ENCODE measurements at regions not wholly inside any gene's neighbourhood (a gene's known extent, or its start where the extent isn't known, plus 50 kb on each side); places are given as distances from the start of the nearest gene placed in this dataset.

- Histone ChIP-seq H3K27ac (no peak overlapping the region), H3K4me3 (no peak overlapping the region), H3K36me3 (no peaks in the 10 kb centered on the region), H3K27me3 (replicated peaks in 1 of 7) (no peaks in the 10 kb centered on the region), H3K9me3 (peaks cover 0 to 21% (median 15%) of the 10 kb centered on the region in 8 donors), H3K4me1 (no peaks in the 10 kb centered on the region)
- intact Hi-C loops (cut with DNase I; ENCODE audit: low total_unique reads), result no loop called here
- TF ChIP-seq POLR2AphosphoS5 (IDR thresholded peaks at IDR 0.05) (no peak), CTCF (IDR thresholded peaks at IDR 0.05 in 8 of 11, conservative IDR thresholded peaks at IDR 0.05 in 3 of 11) (no peak), POLR2A (IDR thresholded peaks at IDR 0.05) (no peak)
- WGBS, 5 donors, result 68 to 95% (median 79%) methylated on average over 2 of the region's 2 CpGs
- no peak for DNase-seq
These were observed 316.4 kb upstream of the ADGRL2 start for GRCh38 chr1:81484284-81484683.

- no peaks in the 10 kb centered on the region for H3K27me3 ChIP-seq (replicated peaks in 1 of 7)
- intact Hi-C loops (cut with DNase I; ENCODE audit: low total_unique reads), result no loop called here
- no peak for DNase-seq
- TF ChIP-seq POLR2AphosphoS5 (IDR thresholded peaks at IDR 0.05) (no peak), POLR2A (IDR thresholded peaks at IDR 0.05) (no peak), CTCF (IDR thresholded peaks at IDR 0.05 in 8 of 11, conservative IDR thresholded peaks at IDR 0.05 in 3 of 11) (no peak)
- no peaks in the 10 kb centered on the region for H3K4me1 ChIP-seq
- no peaks in the 10 kb centered on the region for H3K36me3 ChIP-seq
- WGBS, 5 donors, result 46 to 60% (median 54%) methylated on average over 6 to 7 of the region's 7 CpGs
- no peak overlapping the region for H3K27ac ChIP-seq
- H3K9me3 ChIP-seq, result no peaks in the 10 kb centered on the region
- no peak overlapping the region for H3K4me3 ChIP-seq
These were observed 322.5 kb upstream of the ADGRL2 start for GRCh38 chr1:81478219-81478618.

- H3K36me3 ChIP-seq, result no peaks in the 10 kb centered on the region
- H3K27me3 ChIP-seq (replicated peaks in 1 of 7), result no peaks in the 10 kb centered on the region
- H3K4me3 ChIP-seq, result no peak overlapping the region
- no peak for DNase-seq
- H3K27ac ChIP-seq, result no peak overlapping the region
- no peaks in the 10 kb centered on the region for H3K4me1 ChIP-seq
- 13 to 22% (median 19%) methylated on average over 5 of the region's 5 CpGs for WGBS, 5 donors
- no peaks in the 10 kb centered on the region for H3K9me3 ChIP-seq
- TF ChIP-seq POLR2A (IDR thresholded peaks at IDR 0.05) (no peak), CTCF (IDR thresholded peaks at IDR 0.05 in 8 of 11, conservative IDR thresholded peaks at IDR 0.05 in 3 of 11) (no peak), POLR2AphosphoS5 (IDR thresholded peaks at IDR 0.05) (no peak)
- intact Hi-C loops (cut with DNase I; ENCODE audit: low total_unique reads), result no loop called here
These were observed 323.0 kb upstream of the ADGRL2 start for GRCh38 chr1:81477710-81478109.

- DNase-seq, result no peak
- intact Hi-C loops (cut with DNase I; ENCODE audit: low total_unique reads), result no loop called here
- Histone ChIP-seq H3K27me3 (replicated peaks in 1 of 7) (no peaks in the 10 kb centered on the region), H3K4me3 (no peak overlapping the region), H3K4me1 (peaks cover 0 to 15% (median 1%) of the 10 kb centered on the region in 6 donors), H3K36me3 (no peaks in the 10 kb centered on the region), H3K9me3 (no peaks in the 10 kb centered on the region), H3K27ac (no peak overlapping the region)
- no peak for TF ChIP-seq POLR2A (IDR thresholded peaks at IDR 0.05)
- 90 to 94% (median 92%) methylated on average over 6 of the region's 6 CpGs for WGBS, 5 donors
These were observed 328.3 kb upstream of the ADGRL2 start for GRCh38 chr1:81472387-81472786.

GRCh38 chr1:81471255-81471654 is 329.5 kb upstream of the ADGRL2 start:
- Histone ChIP-seq H3K27me3 (replicated peaks in 1 of 7) (no peaks in the 10 kb centered on the region), H3K27ac (no peak overlapping the region), H3K36me3 (no peaks in the 10 kb centered on the region), H3K4me1 (peaks cover 0 to 15% (median 1%) of the 10 kb centered on the region in 6 donors), H3K4me3 (no peak overlapping the region), H3K9me3 (no peaks in the 10 kb centered on the region)
- no peak for TF ChIP-seq POLR2AphosphoS5 (IDR thresholded peaks at IDR 0.05)
- no peak for TF ChIP-seq CTCF (IDR thresholded peaks at IDR 0.05 in 8 of 11, conservative IDR thresholded peaks at IDR 0.05 in 3 of 11)
- no peak for TF ChIP-seq POLR2A (IDR thresholded peaks at IDR 0.05)
- DNase-seq, result no peak
- WGBS, 5 donors, result 79 to 89% (median 86%) methylated on average over 2 of the region's 2 CpGs
- intact Hi-C loops (cut with DNase I; ENCODE audit: low total_unique reads), result no loop called here
